T-cell (primary cell): ENCODE measurements at regions not wholly inside any gene's neighbourhood (a gene's known extent, or its start where the extent isn't known, plus 50 kb on each side); places are given as distances from the start of the nearest gene placed in this dataset.

Experiments
- ATAC-seq, 4 experiments: fragments of 200-7000 bp in 3 of 4; fragments of 150-1000 bp in 1 of 4; cut with Tn5 transposase; replicated peaks in 1 of 4; 1 replicate in 3 of 4; 2 replicates in 1 of 4; pipeline ENCODE4 v1.10.0; 2021; ENCODE audit warnings: moderate library complexity in 3 of 4, mild to moderate bottlenecking in 2 of 4, moderate number of reproducible peaks in 1 of 4
- CTCF ChIA-PET, 2 donors: fragments of 300-600 bp; sonication (Branson Sonifier 250); formaldehyde crosslinking; loops; one replicate each; lab custom pipeline; 2022; ENCODE audit warnings: antibody characterized with exemption in 2 of 2; lab: Charles Lee
- POLR2A ChIA-PET, 2 donors: fragments of 300-600 bp; sonication (Branson Sonifier 250); formaldehyde crosslinking; loops; one replicate each; lab custom pipeline; 2022; ENCODE audit warnings: antibody characterized with exemption in 2 of 2; lab: Charles Lee
- DNase-seq, 35 experiments: peaks; one replicate each; pipeline versions ENCODE4 v3.0.0 to v3.0.0-alpha.2; 2013 to 2023
- H3K27ac ChIP-seq: one replicate; pipeline ENCODE4 v1.5.1; 2013; ENCODE audit warnings: low read length
- H3K27me3 ChIP-seq, 2 experiments: replicated peaks in 1 of 2; 1 replicate in 1 of 2; 2 replicates in 1 of 2; pipeline versions ENCODE4 v1.6.1 to v1.7.0; 2013; ENCODE audit warnings: low read length in 1 of 2, mixed read lengths in 1 of 2; ENCODE audit not compliant: control insufficient read depth in 2 of 2, insufficient read depth in 2 of 2; ENCODE audit errors: extremely low read depth in 1 of 2
- H3K36me3 ChIP-seq, 2 donors: 1 replicate in 1 of 2; 2 replicates in 1 of 2; pipeline versions ENCODE4 v1.6.1 to v1.7.0; 2013; ENCODE audit warnings: low read length in 1 of 2; ENCODE audit not compliant: control insufficient read depth in 2 of 2, insufficient read depth in 1 of 2; ENCODE audit errors: extremely low read depth in 1 of 2
- H3K4me1 ChIP-seq, 2 experiments: 1 replicate in 1 of 2; 2 replicates in 1 of 2; pipeline versions ENCODE4 v1.6.1 to v1.7.0; 2013; ENCODE audit warnings: low read length in 2 of 2, mixed read lengths in 1 of 2; ENCODE audit not compliant: insufficient read depth in 2 of 2, control insufficient read depth in 1 of 2; ENCODE audit errors: extremely low read depth in 1 of 2
- H3K4me3 ChIP-seq, 2 donors: 1 replicate in 1 of 2; 2 replicates in 1 of 2; pipeline versions ENCODE4 v1.5.1 to v1.7.0; 2013; ENCODE audit warnings: mild to moderate bottlenecking in 2 of 2, low read length in 1 of 2, moderate library complexity in 1 of 2; ENCODE audit not compliant: control insufficient read depth in 1 of 2; ENCODE audit errors: extremely low read depth in 1 of 2
- H3K9me3 ChIP-seq: 2 replicates; pipeline ENCODE4 v1.7.0; 2013
- H3K27ac Mint-ChIP-seq, 2 donors: one replicate each; pipeline ENCODE4 v1.8.0; 2020 to 2021; ENCODE audit warnings: mild to moderate bottlenecking in 2 of 2, mixed read lengths in 2 of 2
- H3K27me3 Mint-ChIP-seq, 2 donors: one replicate each; pipeline ENCODE4 v1.8.0; 2021 to 2022; ENCODE audit warnings: mixed read lengths in 2 of 2
- H3K36me3 Mint-ChIP-seq: one replicate; pipeline ENCODE4 v1.8.0; 2021; ENCODE audit warnings: mixed read lengths
- H3K4me1 Mint-ChIP-seq, 3 donors: one replicate each; pipeline ENCODE4 v1.8.0; 2020 to 2022; ENCODE audit warnings: mixed read lengths in 3 of 3, mild to moderate bottlenecking in 1 of 3
- H3K4me3 Mint-ChIP-seq, 3 donors: one replicate each; pipeline ENCODE4 v1.8.0; 2020 to 2022; ENCODE audit warnings: mild to moderate bottlenecking in 3 of 3, mixed read lengths in 3 of 3, moderate library complexity in 3 of 3
- H3K9me3 Mint-ChIP-seq, 3 donors: one replicate each; pipeline ENCODE4 v1.8.0; 2020 to 2022; ENCODE audit warnings: mixed read lengths in 3 of 3
- WGBS: methylation state at CpG from one replicate; pipeline ENCODE4 v1.1.5; 2013; ENCODE audit warnings: missing lambda C conversion rate; ENCODE audit not compliant: insufficient coverage; 5-methylcytosine and 5-hydroxymethylcytosine counted together

- CTCF ChIA-PET = no interaction called here
- no peaks in the 10 kb centered on the region for H3K36me3 ChIP-seq
- H3K27me3 ChIP-seq = peaks cover 0 to 6% of the 10 kb centered on the region in 2 experiments
- peaks cover 0 to 5% of the 10 kb centered on the region in 2 donors for H3K27me3 Mint-ChIP-seq
- H3K4me3 Mint-ChIP-seq = no peak overlapping the region
- DNase-seq = no peak
- H3K9me3 ChIP-seq = no peaks in the 10 kb centered on the region
- no peak for ATAC-seq
- H3K27ac ChIP-seq = no peak overlapping the region
- H3K4me3 ChIP-seq = no peak overlapping the region
- peaks cover 2 to 7% (median 2%) of the 10 kb centered on the region in 3 donors for H3K4me1 Mint-ChIP-seq
- H3K4me1 ChIP-seq = no peaks in the 10 kb centered on the region
- H3K36me3 Mint-ChIP-seq = no peaks in the 10 kb centered on the region
- H3K9me3 Mint-ChIP-seq = no peaks in the 10 kb centered on the region
- H3K27ac Mint-ChIP-seq = no peak overlapping the region
- WGBS = 95% methylated on average over 3 of the region's 3 CpGs
- POLR2A ChIA-PET = interaction anchor here in 1 of 2 donors (0.5 kb wide), 1 partner anchor 32 kb away, joined by 6 read pairs; no protein-coding TSS in a partner anchor
Observed at GRCh38 chr1:228836427-228836826, 101.1 kb downstream of the RHOU start.

GRCh38 chr1:228837032-228837431, 101.8 kb downstream of the RHOU start:
- Mint-ChIP-seq H3K36me3 (no peaks in the 10 kb centered on the region), H3K27ac (no peak overlapping the region), H3K9me3 (no peaks in the 10 kb centered on the region), H3K4me1 (peaks cover 0 to 2% (median 0%) of the 10 kb centered on the region in 3 donors), H3K27me3 (peaks cover 0 to 5% of the 10 kb centered on the region in 2 donors), H3K4me3 (no peak overlapping the region)
- ChIA-PET CTCF (no interaction called here), POLR2A (no interaction called here)
- ATAC-seq (no peak), DNase-seq (no peak)
- WGBS = 95% methylated on average over 4 of the region's 8 CpGs
- Histone ChIP-seq H3K4me1 (no peaks in the 10 kb centered on the region), H3K27ac (no peak overlapping the region), H3K36me3 (no peaks in the 10 kb centered on the region), H3K27me3 (peaks cover 0 to 6% of the 10 kb centered on the region in 2 experiments), H3K4me3 (no peak overlapping the region), H3K9me3 (no peaks in the 10 kb centered on the region)

GRCh38 chr1:228837817-228838716, 102.8 kb downstream of the RHOU start:
- DNase-seq (no peak), ATAC-seq (no peak)
- POLR2A ChIA-PET = no interaction called here
- H3K4me1 ChIP-seq = no peaks in the 10 kb centered on the region
- CTCF ChIA-PET = no interaction called here
- Mint-ChIP-seq H3K27ac (no peak overlapping the region), H3K27me3 (peaks cover 0 to 5% of the 10 kb centered on the region in 2 donors), H3K36me3 (no peaks in the 10 kb centered on the region), H3K9me3 (peaks cover 0 to 6% (median 6%) of the 10 kb centered on the region in 3 donors), H3K4me1 (no peaks in the 10 kb centered on the region), H3K4me3 (no peak overlapping the region)
- WGBS = 92% methylated on average over 9 of the region's 11 CpGs
- H3K27me3 ChIP-seq = peaks cover 0 to 6% of the 10 kb centered on the region in 2 experiments
- no peaks in the 10 kb centered on the region for H3K9me3 ChIP-seq
- H3K36me3 ChIP-seq = no peaks in the 10 kb centered on the region
- no peak overlapping the region for H3K27ac ChIP-seq
- no peak overlapping the region for H3K4me3 ChIP-seq

GRCh38 chr1:228838717-228839500, 103.6 kb downstream of the RHOU start:
- H3K27ac Mint-ChIP-seq = no peak overlapping the region
- H3K27me3 Mint-ChIP-seq = peaks cover 0 to 5% of the 10 kb centered on the region in 2 donors
- H3K9me3 Mint-ChIP-seq = peaks cover 0 to 9% (median 9%) of the 10 kb centered on the region in 3 donors
- no peaks in the 10 kb centered on the region for H3K9me3 ChIP-seq
- CTCF ChIA-PET = no interaction called here
- WGBS = 97% methylated on average over 4 of the region's 8 CpGs
- H3K27ac ChIP-seq = no peak overlapping the region
- DNase-seq = no peak
- no peaks in the 10 kb centered on the region for H3K4me1 ChIP-seq
- POLR2A ChIA-PET = no interaction called here
- H3K27me3 ChIP-seq = peaks cover 0 to 4% of the 10 kb centered on the region in 2 experiments
- no peak for ATAC-seq
- no peaks in the 10 kb centered on the region for H3K36me3 ChIP-seq
- H3K4me3 Mint-ChIP-seq = no peak overlapping the region
- peaks cover 3% of the 10 kb centered on the region for H3K36me3 Mint-ChIP-seq
- no peaks in the 10 kb centered on the region for H3K4me1 Mint-ChIP-seq
- H3K4me3 ChIP-seq = no peak overlapping the region

GRCh38 chr1:228839656-228840055, 104.4 kb downstream of the RHOU start:
- DNase-seq (no peak), ATAC-seq (no peak)
- no peaks in the 10 kb centered on the region for H3K36me3 ChIP-seq
- ChIA-PET POLR2A (no interaction called here), CTCF (interaction anchor here in 1 of 2 donors (0.7 kb wide), 1 partner anchor 365 kb away, joined by 3 read pairs; no protein-coding TSS in a partner anchor)
- no peak overlapping the region for H3K4me3 ChIP-seq
- H3K4me1 ChIP-seq = no peaks in the 10 kb centered on the region
- peaks cover 0 to under 1% of the 10 kb centered on the region in 2 experiments for H3K27me3 ChIP-seq
- Mint-ChIP-seq H3K36me3 (peaks cover 3% of the 10 kb centered on the region), H3K4me3 (no peak overlapping the region), H3K27me3 (peaks cover 0 to 3% of the 10 kb centered on the region in 2 donors), H3K9me3 (peaks cover 0 to 13% (median 9%) of the 10 kb centered on the region in 3 donors), H3K27ac (no peak overlapping the region), H3K4me1 (no peaks in the 10 kb centered on the region)
- no peaks in the 10 kb centered on the region for H3K9me3 ChIP-seq
- no CpG with 5 or more reads among the region's 6 CpGs for WGBS
- no peak overlapping the region for H3K27ac ChIP-seq

GRCh38 chr1:228841632-228842031, 106.4 kb downstream of the RHOU start:
- Histone ChIP-seq H3K9me3 (no peaks in the 10 kb centered on the region), H3K4me1 (no peaks in the 10 kb centered on the region), H3K36me3 (no peaks in the 10 kb centered on the region), H3K4me3 (no peak overlapping the region), H3K27me3 (no peaks in the 10 kb centered on the region), H3K27ac (no peak overlapping the region)
- Mint-ChIP-seq H3K27me3 (no peaks in the 10 kb centered on the region), H3K4me1 (no peaks in the 10 kb centered on the region), H3K9me3 (peaks cover 0 to 13% (median 9%) of the 10 kb centered on the region in 3 donors), H3K4me3 (no peak overlapping the region), H3K36me3 (peaks cover 3% of the 10 kb centered on the region), H3K27ac (no peak overlapping the region)
- DNase-seq (no peak), ATAC-seq (no peak)
- 82% methylated on average over 3 of the region's 4 CpGs for WGBS
- ChIA-PET POLR2A (no interaction called here), CTCF (interaction anchor here in 1 of 2 donors (0.7 kb wide), 2 partner anchors 9 to 94 kb away, joined by 3 read pairs; no protein-coding TSS in a partner anchor)
